NCI-H226 (cell line): ENCODE measurements at regions not wholly inside any gene's neighbourhood (a gene's known extent, or its start where the extent isn't known, plus 50 kb on each side); places are given as distances from the start of the nearest gene placed in this dataset.

Experiments
- DNase-seq: peaks from one replicate; pipeline ENCODE4 v3.0.0-alpha.2; 2015

GRCh38 chr22:27267145-27267544 lies 534.4 kb downstream of the MN1 start:
- no peak for DNase-seq

- DNase-seq, result no peak
These were observed 531.6 kb downstream of the MN1 start for GRCh38 chr22:27269751-27270543.

- DNase-seq, result no peak
These were observed 530.6 kb downstream of the MN1 start for GRCh38 chr22:27270818-27271510.

- no peak for DNase-seq
These were observed 528.1 kb downstream of the MN1 start for GRCh38 chr22:27273436-27273835.

- no peak for DNase-seq
These were observed 527.7 kb downstream of the MN1 start for GRCh38 chr22:27273853-27274252.

GRCh38 chr22:27274770-27275449 lies 526.6 kb downstream of the MN1 start:
- DNase-seq, result no peak

GRCh38 chr22:27278946-27279345 lies 522.6 kb downstream of the MN1 start:
- DNase-seq, result no peak

- no peak for DNase-seq
These were observed 518.3 kb downstream of the MN1 start for GRCh38 chr22:27283240-27283639.

GRCh38 chr22:27283714-27284113 lies 517.8 kb downstream of the MN1 start:
- DNase-seq, result no peak

GRCh38 chr22:27284324-27284723 lies 517.2 kb downstream of the MN1 start:
- DNase-seq, result no peak

GRCh38 chr22:27286711-27287110 lies 514.8 kb downstream of the MN1 start:
- no peak for DNase-seq

- DNase-seq, result no peak
These were observed 508.8 kb downstream of the MN1 start for GRCh38 chr22:27292542-27293299.

GRCh38 chr22:27293721-27294445 lies 507.7 kb downstream of the MN1 start:
- no peak for DNase-seq

- no peak for DNase-seq
These were observed 506.5 kb downstream of the MN1 start for GRCh38 chr22:27295040-27295439.

GRCh38 chr22:27295605-27296004 lies 506.0 kb downstream of the MN1 start:
- no peak for DNase-seq

- no peak for DNase-seq
These were observed 505.4 kb downstream of the MN1 start for GRCh38 chr22:27296091-27296675.

GRCh38 chr22:27297125-27297524 lies 504.4 kb downstream of the MN1 start:
- DNase-seq, result no peak

- no peak for DNase-seq
These were observed 503.2 kb downstream of the MN1 start for GRCh38 chr22:27298332-27298731.

- no peak for DNase-seq
These were observed 502.8 kb downstream of the MN1 start for GRCh38 chr22:27298742-27299141.

GRCh38 chr22:27299181-27300085 lies 502.1 kb downstream of the MN1 start:
- DNase-seq, result no peak
